K562 (cell line): ENCODE measurements at regions not wholly inside any gene's neighbourhood (a gene's known extent, or its start where the extent isn't known, plus 50 kb on each side); places are given as distances from the start of the nearest gene placed in this dataset.

Experiments
- ATAC-seq: fragments of 200-7000 bp; cut with Tn5 transposase; 3 replicates; pipeline ENCODE4 v1.9.1; 2020; ENCODE audit warnings: moderate library complexity
- BruUV-seq: library from RNA; stranded (reverse); fragments of 400-500 nt; replicated peaks from 2 replicates; lab custom pipeline; 2021; lab: Mats Ljungman, UMichigan
- CTCF ChIA-PET: fragments of 300-600 bp; formaldehyde crosslinking; extraction: SDS; loops from one replicate; lab custom pipeline; 2021; ENCODE audit warnings: low intra/inter-chr PET ratio; lab: Yijun Ruan, JAX
- POLR2A ChIA-PET: fragments of 300-600, 350-650 bp; sonication (Branson Sonifier 250); formaldehyde crosslinking; extraction: SDS; loops from one replicate; lab custom pipeline; 2021; ENCODE audit warnings: antibody characterized with exemption, inconsistent platforms; lab: Yijun Ruan, JAX
- DNase-seq, 4 experiments: peaks; one replicate each; pipeline versions ENCODE4 v3.0.0 to v3.0.0-alpha.2; 2011 to 2018; ENCODE audit warnings: low spot score in 3 of 4, mixed read lengths in 3 of 4; ENCODE audit errors: extremely low read depth in 1 of 4
- FAIRE-seq: peaks from 2 replicates; lab custom pipeline; 2011; peaks lifted over from hg19 to GRCh38; lab: Jason Lieb, UNC
- H2AFZ ChIP-seq: 2 replicates; pipeline ENCODE4 v1.6.0; 2011; ENCODE audit warnings: low read depth, low read length, control low read depth, inconsistent platforms
- H3K27ac ChIP-seq: fragments of 200-600 bp; 3 replicates; pipeline ENCODE4 v1.8.0; 2011; ENCODE audit warnings: low read depth, mild to moderate bottlenecking, control low read depth, inconsistent platforms, low read length, moderate library complexity, mixed read lengths; ENCODE audit errors: extremely low read depth
- H3K27me3 ChIP-seq, 2 experiments: fragments of 300-600 bp in 1 of 2; 2 replicates in 1 of 2; 3 replicates in 1 of 2; pipeline versions ENCODE4 v1.6.0 to v1.8.0; 2011; ENCODE audit warnings: inconsistent platforms in 2 of 2, low read length in 2 of 2, mild to moderate bottlenecking in 1 of 2, mixed read lengths in 1 of 2, moderate library complexity in 1 of 2; ENCODE audit not compliant: control insufficient read depth in 2 of 2, insufficient read depth in 2 of 2
- H3K36me3 ChIP-seq: fragments of 300-600 bp; 3 replicates; pipeline ENCODE4 v1.8.0; 2011; ENCODE audit warnings: mild to moderate bottlenecking, low read length, inconsistent platforms; ENCODE audit not compliant: control insufficient read depth, insufficient read depth
- H3K4me1 ChIP-seq, 2 experiments: fragments of 200-600 bp in 1 of 2; replicated peaks in 1 of 2; 2 replicates in 1 of 2; 3 replicates in 1 of 2; pipeline versions ENCODE4 v1.5.1 to v1.8.0; 2011; ENCODE audit warnings: inconsistent platforms in 2 of 2, low read length in 2 of 2, mild to moderate bottlenecking in 1 of 2, mixed read lengths in 1 of 2, moderate library complexity in 1 of 2; ENCODE audit not compliant: control insufficient read depth in 2 of 2, insufficient read depth in 2 of 2
- H3K4me2 ChIP-seq: 2 replicates; pipeline ENCODE4 v1.6.1; 2011; ENCODE audit warnings: low read length, control low read depth, inconsistent platforms, mixed read lengths; ENCODE audit not compliant: insufficient read depth
- H3K4me3 ChIP-seq: fragments of 200-600 bp; sonication (generic), shearing (Covaris generic); 2 replicates; pipeline ENCODE4 v1.5.1; 2016; ENCODE audit warnings: control low read depth, inconsistent platforms
- H3K79me2 ChIP-seq: fragments of 200-600 bp; 3 replicates; pipeline ENCODE4 v1.8.0; 2011; ENCODE audit warnings: low read length, inconsistent platforms; ENCODE audit not compliant: control insufficient read depth, insufficient read depth
- H3K9ac ChIP-seq, 2 experiments: 2 replicates each; pipeline versions ENCODE4 v1.6.0 to v1.6.1; 2011; ENCODE audit warnings: low read depth in 2 of 2, low read length in 2 of 2, control low read depth in 1 of 2, inconsistent platforms in 1 of 2, mild to moderate bottlenecking in 1 of 2, mixed read lengths in 1 of 2; ENCODE audit not compliant: insufficient read depth in 1 of 2
- H3K9me1 ChIP-seq: one replicate; pipeline ENCODE4 v1.6.0; 2011; ENCODE audit warnings: inconsistent platforms, mild to moderate bottlenecking, low read length, moderate library complexity; ENCODE audit not compliant: control insufficient read depth, insufficient read depth
- H3K9me3 ChIP-seq: replicated peaks from 2 replicates; pipeline ENCODE4 v1.5.1; 2011; ENCODE audit warnings: low read depth, low read length, inconsistent platforms; ENCODE audit not compliant: control insufficient read depth, insufficient read depth
- H4K20me1 ChIP-seq: replicated peaks from 2 replicates; pipeline ENCODE4 v1.6.1; 2011; ENCODE audit warnings: low read length, inconsistent platforms, mixed read lengths; ENCODE audit not compliant: control insufficient read depth, insufficient read depth
- CBX2 ChIP-seq: fragments of 200-600 bp; sonication (generic); IDR thresholded peaks from one replicate; pipeline ENCODE4 v1.6.1; 2012; ENCODE audit warnings: mild to moderate bottlenecking, low read length, inconsistent platforms; ENCODE audit not compliant: insufficient read depth, poor library complexity, severe bottlenecking
- ETV6 ChIP-seq, 3 experiments: fragments of 150-350 bp in 1 of 3; sonication (generic) in 1 of 3; formaldehyde crosslinking in 1 of 3; IDR thresholded peaks; 2 replicates each; pipeline versions ENCODE4 v1.6.1 to v1.8.0; 2014 to 2022; ENCODE audit warnings: borderline replicate concordance in 2 of 3, low read depth in 2 of 3, antibody characterized with exemption in 1 of 3, low read length in 1 of 3, mild to moderate bottlenecking in 1 of 3, missing genetic modification reagents in 1 of 3
- GABPA ChIP-seq: fragments of 200-800 bp; sonication (Bioruptor generic); conservative IDR thresholded peaks from 2 replicates; pipeline ENCODE4 v1.6.1; 2016; ENCODE audit warnings: low read depth, missing genetic modification characterization, missing compliant biosample characterization
- HNRNPLL ChIP-seq: fragments of 200-400 bp; formaldehyde crosslinking; IDR thresholded peaks from 2 replicates; pipeline ENCODE4 v1.6.1; 2017; ENCODE audit warnings: low read length, low read depth, mild to moderate bottlenecking; ENCODE audit not compliant: poor library complexity, severe bottlenecking
- KLF1 ChIP-seq: fragments of 450-650 bp; IDR thresholded peaks from 2 replicates; pipeline ENCODE4 v1.6.1; 2016; ENCODE audit warnings: missing genetic modification characterization, missing compliant biosample characterization
- PYGO2 ChIP-seq: fragments of 450-650 bp; IDR thresholded peaks from 2 replicates; pipeline ENCODE4 v1.6.1; 2016; ENCODE audit warnings: mild to moderate bottlenecking, missing genetic modification characterization, moderate library complexity, missing compliant biosample characterization
- TAF1 ChIP-seq: IDR thresholded peaks from 2 replicates; pipeline ENCODE4 v1.6.1; 2011; ENCODE audit warnings: mild to moderate bottlenecking, low read length, moderate library complexity; ENCODE audit not compliant: insufficient read depth, control insufficient read depth, severe bottlenecking; ENCODE audit errors: extremely low read depth
- ZBTB8A ChIP-seq: fragments of 450-650 bp; IDR thresholded peaks from 2 replicates; pipeline ENCODE4 v1.6.1; 2018; ENCODE audit warnings: mild to moderate bottlenecking, moderate library complexity; ENCODE audit not compliant: partially characterized antibody
- ZC3H8 ChIP-seq: fragments of 450-650 bp; IDR thresholded peaks from 2 replicates; pipeline ENCODE4 v1.6.1; 2017
- ZNF398 ChIP-seq: fragments of 250-450 bp; sonication (Bioruptor Pico); IDR thresholded peaks from 2 replicates; pipeline ENCODE4 v1.8.0; 2021; ENCODE audit warnings: moderate library complexity, mild to moderate bottlenecking, inconsistent platforms
- WGBS: fragments of 100-300 bp; shearing (Covaris generic); methylation state at CpG from one replicate; pipeline ENCODE4 v1.1.6; 2016; ENCODE audit warnings: low coverage, mixed read lengths; ENCODE audit not compliant: insufficient coverage; ENCODE audit errors: missing lambda C conversion rate; 5-methylcytosine and 5-hydroxymethylcytosine counted together
- in situ Hi-C: fragments of 300-500 bp; cut with MboI; formaldehyde crosslinking; loops from 4 replicates; pipeline ENCODE4 v1.15.0; 2018; ENCODE audit warnings: inconsistent platforms, mixed read lengths
- intact Hi-C: fragments of 100-400 bp; cut with micrococcal nuclease; formaldehyde crosslinking; loops from 2 replicates; pipeline ENCODE4 v1.14.2; 2022

- no peak for TF ChIP-seq HNRNPLL
- no peak for TF ChIP-seq ZC3H8
These were observed 570.0 kb upstream of the DSEL start (continued) for GRCh38 chr18:68086481-68086880.

- Histone ChIP-seq H4K20me1 (no peaks in the 10 kb centered on the region), H3K4me1 (no peaks in the 10 kb centered on the region), H3K36me3 (no peaks in the 10 kb centered on the region), H3K79me2 (no peaks in the 10 kb centered on the region), H3K4me2 (no peak overlapping the region)
- DNase-seq (no peak), FAIRE-seq (no peak)
- no peak for TF ChIP-seq ETV6 (IDR thresholded peaks at IDR 0.05; ENCODE audit: borderline replicate concordance in 1 of 2, low read depth in 2 of 2, low read length in 1 of 2)
- no peak for TF ChIP-seq ETV6 (CRISPR knock-in tag; IDR thresholded peaks at IDR 0.05; ENCODE audit: borderline replicate concordance)
- no peak for TF ChIP-seq GABPA (tag)
- TF ChIP-seq TAF1: no peak
- TF ChIP-seq PYGO2 (tag): no peak
- no peak for TF ChIP-seq ZBTB8A
- no peak for TF ChIP-seq ZNF398 (CRISPR knock-in tag)
- TF ChIP-seq CBX2: no peak
- TF ChIP-seq KLF1 (tag): no peak
- TF ChIP-seq, all 486 proteins: peak for 0
- no peak for ATAC-seq
- in situ Hi-C loops: no loop called here
- CTCF ChIA-PET: no interaction called here
- H3K27ac ChIP-seq: no peak overlapping the region
- WGBS: 0% methylated on average over 1 of the region's 2 CpGs
- H3K9me1 ChIP-seq: no peaks in the 10 kb centered on the region
- no TSS peak for BruUV-seq
- no peaks in the 10 kb centered on the region for H3K9me3 ChIP-seq
- H2AFZ ChIP-seq: no peak overlapping the region
- no peak overlapping the region for H3K4me3 ChIP-seq
- intact Hi-C loops: no loop called here
- POLR2A ChIA-PET: no interaction called here
- no peaks in the 10 kb centered on the region for H3K27me3 ChIP-seq
- H3K9ac ChIP-seq: no peak overlapping the region
These were observed 568.7 kb upstream of the DSEL start for GRCh38 chr18:68085251-68085650.
